H1 (cell line): ENCODE measurements at regions not wholly inside any gene's neighbourhood (a gene's known extent, or its start where the extent isn't known, plus 50 kb on each side); places are given as distances from the start of the nearest gene placed in this dataset.

Experiments used
- CTCF ChIA-PET: fragments of 300-600 bp; sonication (Branson Sonifier 250); formaldehyde crosslinking; loops from one replicate; lab custom pipeline; 2021; ENCODE audit not compliant: partially characterized antibody; lab: Charles Lee
- POLR2A ChIA-PET: fragments of 300-600 bp; sonication (Branson Sonifier 250); formaldehyde crosslinking; loops from one replicate; lab custom pipeline; 2021; ENCODE audit warnings: inconsistent platforms; ENCODE audit not compliant: partially characterized antibody; lab: Charles Lee
- DNase-seq, 2 experiments: peaks; one replicate each; pipeline versions ENCODE4 v3.0.0 to v3.0.0-alpha.2; 2010 to 2022; ENCODE audit warnings: low spot score in 2 of 2, low read depth in 1 of 2, mixed read lengths in 1 of 2
- FAIRE-seq: peaks from 2 replicates; lab custom pipeline; 2011; peaks lifted over from hg19 to GRCh38; lab: Jason Lieb, UNC
- H2AFZ ChIP-seq: 2 replicates; pipeline ENCODE4 v1.8.1; 2012; ENCODE audit warnings: low read length, inconsistent platforms
- H2AK5ac ChIP-seq: 2 replicates; pipeline ENCODE4 v1.6.1; 2013; ENCODE audit warnings: low read depth, low read length
- H2BK120ac ChIP-seq: replicated peaks from 2 replicates; pipeline ENCODE3; 2013; ENCODE audit warnings: low read depth, low read length, inconsistent platforms
- H2BK12ac ChIP-seq: 2 replicates; pipeline ENCODE4 v1.6.1; 2013; ENCODE audit warnings: low read depth, low read length
- H2BK15ac ChIP-seq: 2 replicates; pipeline ENCODE4 v1.6.1; 2013; ENCODE audit warnings: low read length
- H2BK20ac ChIP-seq: 2 replicates; pipeline ENCODE4 v1.6.1; 2013; ENCODE audit warnings: low read length
- H2BK5ac ChIP-seq: 2 replicates; pipeline ENCODE4 v1.6.1; 2013; ENCODE audit warnings: low read depth, low read length
- H3K14ac ChIP-seq: 2 replicates; pipeline ENCODE4 v1.6.1; 2013; ENCODE audit warnings: inconsistent platforms; ENCODE audit not compliant: insufficient read length
- H3K18ac ChIP-seq: 2 replicates; pipeline ENCODE4 v1.6.1; 2013; ENCODE audit warnings: low read length; ENCODE audit errors: extremely low read depth
- H3K23ac ChIP-seq: 2 replicates; pipeline ENCODE4 v1.6.1; 2013; ENCODE audit warnings: inconsistent platforms; ENCODE audit not compliant: insufficient read length
- H3K23me2 ChIP-seq: 2 replicates; pipeline ENCODE4 v1.6.1; 2013; ENCODE audit warnings: low read depth, low read length
- H3K27ac ChIP-seq: 2 replicates; pipeline ENCODE4 v1.6.1; 2011; ENCODE audit warnings: low read depth, low read length, inconsistent platforms
- H3K27me3 ChIP-seq, 4 experiments: replicated peaks in 1 of 4; 1 replicate in 1 of 4; 2 replicates in 3 of 4; pipeline versions ENCODE4 v1.6.1 to v1.8.1; 2011 to 2013; ENCODE audit warnings: low read length in 3 of 4, mild to moderate bottlenecking in 3 of 4, inconsistent platforms in 2 of 4, mixed read lengths in 2 of 4, moderate library complexity in 1 of 4; ENCODE audit not compliant: control insufficient read depth in 3 of 4, insufficient read depth in 3 of 4; ENCODE audit errors: extremely low read depth in 1 of 4
- H3K36me3 ChIP-seq, 4 experiments: 2 replicates each; pipeline versions ENCODE4 v1.6.1 to v1.8.1; 2011 to 2013; ENCODE audit warnings: mild to moderate bottlenecking in 4 of 4, low read length in 3 of 4, moderate library complexity in 2 of 4, control low read depth in 1 of 4, inconsistent platforms in 1 of 4; ENCODE audit not compliant: insufficient read depth in 4 of 4, control insufficient read depth in 2 of 4
- H3K4ac ChIP-seq: replicated peaks from 2 replicates; pipeline ENCODE3; 2013; ENCODE audit warnings: low read length, low read depth, mixed read lengths, inconsistent platforms; ENCODE audit not compliant: insufficient read length
- H3K4me1 ChIP-seq, 4 experiments: replicated peaks in 1 of 4; 1 replicate in 1 of 4; 2 replicates in 3 of 4; pipeline versions ENCODE4 v1.6.1 to v1.8.1; 2011 to 2013; ENCODE audit warnings: low read length in 3 of 4, inconsistent platforms in 2 of 4, mixed read lengths in 1 of 4; ENCODE audit not compliant: insufficient read depth in 4 of 4, control insufficient read depth in 3 of 4
- H3K4me2 ChIP-seq, 2 experiments: 2 replicates each; pipeline versions ENCODE4 v1.6.1 to v1.8.1; 2011 to 2013; ENCODE audit warnings: low read depth in 2 of 2, low read length in 2 of 2, control low read depth in 1 of 2, inconsistent platforms in 1 of 2, mild to moderate bottlenecking in 1 of 2; ENCODE audit not compliant: insufficient read depth in 1 of 2
- H3K4me3 ChIP-seq, 4 experiments: fragments of 200-600, 300-600 bp in 1 of 4; sonication (generic), shearing (Covaris generic), sonication (Bioruptor Twin) in 1 of 4; 2 replicates each; pipeline versions ENCODE4 v1.5.1 to v1.8.1; 2011 to 2016; ENCODE audit warnings: low read length in 4 of 4, low read depth in 3 of 4, control low read depth in 2 of 4, inconsistent platforms in 2 of 4, mild to moderate bottlenecking in 2 of 4, mixed read lengths in 1 of 4, moderate library complexity in 1 of 4; ENCODE audit not compliant: insufficient read depth in 2 of 4; ENCODE audit errors: extremely low read depth in 1 of 4
- H3K56ac ChIP-seq: replicated peaks from 2 replicates; pipeline ENCODE3; 2013; ENCODE audit warnings: low read depth, mild to moderate bottlenecking, mixed read lengths, low read length, inconsistent platforms; ENCODE audit not compliant: insufficient read length
- H3K79me1 ChIP-seq: 2 replicates; pipeline ENCODE4 v1.6.1; 2013; ENCODE audit warnings: low read depth, low read length, control low read depth
- H3K79me2 ChIP-seq, 2 experiments: 2 replicates each; pipeline versions ENCODE4 v1.6.1 to v1.8.1; 2012 to 2013; ENCODE audit warnings: low read length in 2 of 2, mild to moderate bottlenecking in 2 of 2, inconsistent platforms in 1 of 2; ENCODE audit not compliant: insufficient read depth in 2 of 2, control insufficient read depth in 1 of 2
- H3K9ac ChIP-seq, 4 experiments: replicated peaks in 1 of 4; 1 replicate in 1 of 4; 2 replicates in 3 of 4; pipeline versions ENCODE4 v1.6.1 to v1.8.1; 2011 to 2013; ENCODE audit warnings: low read depth in 3 of 4, low read length in 3 of 4, control low read depth in 2 of 4, mild to moderate bottlenecking in 2 of 4, moderate library complexity in 2 of 4, inconsistent platforms in 1 of 4; ENCODE audit errors: extremely low read depth in 1 of 4
- H3K9me3 ChIP-seq, 2 experiments: 2 replicates each; pipeline versions ENCODE4 v1.6.1 to v1.8.1; 2012 to 2013; ENCODE audit warnings: mild to moderate bottlenecking in 2 of 2, moderate library complexity in 2 of 2, control low read depth in 1 of 2, inconsistent platforms in 1 of 2, low read depth in 1 of 2, low read length in 1 of 2, mixed read lengths in 1 of 2; ENCODE audit not compliant: insufficient read depth in 2 of 2
- H4K20me1 ChIP-seq, 2 experiments: replicated peaks in 1 of 2; 2 replicates each; pipeline versions ENCODE3 to v1.8.1; 2011 to 2013; ENCODE audit warnings: inconsistent platforms in 2 of 2, low read length in 2 of 2, mild to moderate bottlenecking in 1 of 2; ENCODE audit not compliant: insufficient read depth in 2 of 2, control insufficient read depth in 1 of 2
- H4K5ac ChIP-seq: 2 replicates; pipeline ENCODE4 v1.6.1; 2013; ENCODE audit warnings: low read length, low read depth, mixed read lengths, inconsistent platforms; ENCODE audit not compliant: insufficient read length
- H4K8ac ChIP-seq: 2 replicates; pipeline ENCODE4 v1.8.0; 2013; ENCODE audit warnings: mild to moderate bottlenecking, moderate library complexity, low read length, inconsistent platforms; ENCODE audit not compliant: insufficient read depth; ENCODE audit errors: extremely low read depth
- H4K91ac ChIP-seq: replicated peaks from 2 replicates; pipeline ENCODE3; 2013; ENCODE audit warnings: low read length, mixed read lengths, inconsistent platforms; ENCODE audit not compliant: insufficient read length
- ATF2 ChIP-seq: IDR thresholded peaks from 2 replicates; pipeline ENCODE4 v1.6.1; 2012; ENCODE audit warnings: low read length, inconsistent platforms
- CBX8 ChIP-seq: fragments of 300-800, 300-1000 bp; sonication (generic); IDR thresholded peaks from 2 replicates; pipeline ENCODE4 v1.7.1; 2016; ENCODE audit warnings: low read depth, low read length, borderline replicate concordance
- CTBP2 ChIP-seq: IDR thresholded peaks from 2 replicates; pipeline ENCODE4 v1.7.0; 2011; ENCODE audit warnings: borderline replicate concordance, mild to moderate bottlenecking, moderate library complexity, mixed read lengths, low read length; ENCODE audit not compliant: insufficient read depth, insufficient read length
- EGR1 ChIP-seq: IDR thresholded peaks from 2 replicates; pipeline ENCODE4 v1.6.1; 2011; ENCODE audit warnings: low read depth, low read length, borderline replicate concordance
- FOSL1 ChIP-seq: IDR thresholded peaks from 2 replicates; pipeline ENCODE4 v1.6.1; 2011; ENCODE audit warnings: mild to moderate bottlenecking, low read depth, low read length, moderate library complexity; ENCODE audit not compliant: insufficient read depth
- HDAC6 ChIP-seq: IDR thresholded peaks from one replicate; pipeline ENCODE4 v1.7.1; 2012; ENCODE audit warnings: low read depth, mild to moderate bottlenecking, inconsistent platforms, low read length, moderate library complexity
- KDM1A ChIP-seq: fragments of 200-600, 300-600 bp; sonication (generic); IDR thresholded peaks from 2 replicates; pipeline ENCODE4 v1.7.1; 2016; ENCODE audit warnings: mild to moderate bottlenecking, low read length, borderline replicate concordance
- NANOG ChIP-seq: IDR thresholded peaks from 2 replicates; pipeline ENCODE4 v1.6.1; 2011; ENCODE audit warnings: low read length, low read depth, mild to moderate bottlenecking, inconsistent platforms; ENCODE audit not compliant: insufficient read depth, poor library complexity, severe bottlenecking
- POLR2A ChIP-seq, 2 experiments: IDR thresholded peaks; 1 replicate in 1 of 2; 2 replicates in 1 of 2; pipeline ENCODE4 v1.6.1; 2011; ENCODE audit warnings: low read depth in 2 of 2, low read length in 2 of 2, mild to moderate bottlenecking in 2 of 2; ENCODE audit errors: control extremely low read depth in 1 of 2
- SIX5 ChIP-seq: IDR thresholded peaks from 2 replicates; pipeline ENCODE4 v1.6.1; 2011; ENCODE audit warnings: mild to moderate bottlenecking, low read depth, low read length
- SRF ChIP-seq: IDR thresholded peaks from 2 replicates; pipeline ENCODE4 v1.6.1; 2011; ENCODE audit warnings: mild to moderate bottlenecking, low read depth, low read length, moderate library complexity
- WGBS, 2 experiments: shearing (Covaris generic) in 1 of 2; methylation state at CpG; one replicate each; pipeline versions ENCODE4 v1.1.6 to v1.1.7; 2013 to 2015; ENCODE audit warnings: low lambda C conversion rate in 2 of 2, mixed read lengths in 2 of 2, inconsistent platforms in 1 of 2, low coverage in 1 of 2, missing lambda C conversion rate in 1 of 2; ENCODE audit not compliant: insufficient replicate concordance in 2 of 2, insufficient coverage in 1 of 2, insufficient read length in 1 of 2; ENCODE audit errors: extremely low coverage in 1 of 2, missing lambda C conversion rate in 1 of 2; 5-methylcytosine and 5-hydroxymethylcytosine counted together

- H2BK120ac ChIP-seq, result no peak overlapping the region
- H4K20me1 ChIP-seq, result no peaks in the 10 kb centered on the region
- H3K9ac ChIP-seq, result no peak overlapping the region
- no peak overlapping the region for H4K91ac ChIP-seq
- no peak overlapping the region for H2AK5ac ChIP-seq
- H3K27me3 ChIP-seq, result no peaks in the 10 kb centered on the region
- no peak overlapping the region for H3K56ac ChIP-seq
- no peak overlapping the region for H3K18ac ChIP-seq
- no peak overlapping the region for H4K5ac ChIP-seq
- no peak overlapping the region for H3K4ac ChIP-seq
- no peak overlapping the region for H3K27ac ChIP-seq
- no peak overlapping the region for H2BK5ac ChIP-seq
- no peak overlapping the region for H3K4me2 ChIP-seq
- H3K9me3 ChIP-seq, result no peaks in the 10 kb centered on the region
- H2BK20ac ChIP-seq, result no peak overlapping the region
- no peaks in the 10 kb centered on the region for H3K36me3 ChIP-seq
- peaks cover 3% of the 10 kb centered on the region; the same call in 1 of the 2 replicates for H3K23me2 ChIP-seq
- DNase-seq (no peak), FAIRE-seq (no peak)
- no peak overlapping the region for H3K23ac ChIP-seq
- ChIA-PET CTCF (interaction anchor here (0.9 to 1.7 kb wide), 3 partner anchors 33 to 320 kb away, joined by 3 to 4 read pairs (median 4); no protein-coding TSS in a partner anchor), POLR2A (interaction anchor here (0.6 kb wide), 1 partner anchor 55 kb away, joined by 3 read pairs; no protein-coding TSS in a partner anchor)
- no peaks in the 10 kb centered on the region for H3K79me1 ChIP-seq
- H2AFZ ChIP-seq, result no peak overlapping the region
- H3K14ac ChIP-seq, result no peak overlapping the region
- H4K8ac ChIP-seq, result no peak overlapping the region
- H2BK12ac ChIP-seq, result no peak overlapping the region
- no peaks in the 10 kb centered on the region; a peak in 1 of 7 replicates for H3K4me1 ChIP-seq
- H3K79me2 ChIP-seq, result no peaks in the 10 kb centered on the region
- H3K4me3 ChIP-seq, result no peak overlapping the region
- 67% methylated on average over 6 of the region's 6 CpGs; no CpG with 5 or more reads in 1 of the 2 experiments for WGBS, 2 experiments
- H2BK15ac ChIP-seq, result no peak overlapping the region
- TF ChIP-seq CTBP2 (no peak), EGR1 (no peak), FOSL1 (no peak), ATF2 (no peak), SIX5 (no peak), NANOG (no peak), SRF (no peak), HDAC6 (no peak), POLR2A (IDR thresholded peaks at IDR 0.05; ENCODE audit: control extremely low read depth in 1 of 2, low read depth in 2 of 2, low read length in 2 of 2) (no peak), KDM1A (no peak), CBX8 (no peak)
These were observed 103.0 kb downstream of the OAT start for GRCh38 chr10:124315591-124316270.
